ENCODE measurements at regions not wholly inside any gene's neighbourhood (a gene's known extent, or its start where the extent isn't known, plus 50 kb on each side); places are given as distances from the start of the nearest gene placed in this dataset.

- Histone ChIP-seq H3K9ac (ENCODE audit: low read length) (no peak overlapping the region), H3K4me1 (ENCODE audit: control insufficient read depth, insufficient read depth, low read length) (no peaks in the 10 kb centered on the region), H3K27ac (ENCODE audit: low read depth, low read length) (no peak overlapping the region), H3K27me3 (ENCODE audit: control insufficient read depth, insufficient read depth, low read length) (no peaks in the 10 kb centered on the region), H3K36me3 (ENCODE audit: control insufficient read depth, insufficient read depth, low read length) (no peaks in the 10 kb centered on the region), H3K4me3 (ENCODE audit: low read depth, low read length) (no peak overlapping the region), H3K9me3 (ENCODE audit: control insufficient read depth, insufficient read depth, low read depth, low read length) (no peaks in the 10 kb centered on the region)
Observed at GRCh38 chr17:72525225-72526015, 404.6 kb downstream of the SOX9 start.

GRCh38 chr17:72526769-72527168 lies 405.9 kb downstream of the SOX9 start:
- Histone ChIP-seq H3K9ac (ENCODE audit: low read length) (no peak overlapping the region), H3K27ac (ENCODE audit: low read depth, low read length) (no peak overlapping the region), H3K4me1 (ENCODE audit: control insufficient read depth, insufficient read depth, low read length) (no peaks in the 10 kb centered on the region)

GRCh38 chr17:72527789-72528188 lies 407.0 kb downstream of the SOX9 start:
- no peaks in the 10 kb centered on the region for H3K36me3 ChIP-seq (ENCODE audit: control insufficient read depth, insufficient read depth, low read length)
- H3K27me3 ChIP-seq (ENCODE audit: control insufficient read depth, insufficient read depth, low read length) = no peaks in the 10 kb centered on the region
- H3K9me3 ChIP-seq (ENCODE audit: control insufficient read depth, insufficient read depth, low read depth, low read length) = no peaks in the 10 kb centered on the region
- H3K27ac ChIP-seq (ENCODE audit: low read depth, low read length) = no peak overlapping the region
- H3K9ac ChIP-seq (ENCODE audit: low read length) = no peak overlapping the region
- no peaks in the 10 kb centered on the region for H3K4me1 ChIP-seq (ENCODE audit: control insufficient read depth, insufficient read depth, low read length)
- H3K4me3 ChIP-seq (ENCODE audit: low read depth, low read length) = no peak overlapping the region

More at GRCh38 chr17:72526769-72527168, 405.9 kb downstream of the SOX9 start:
- H3K36me3 ChIP-seq (ENCODE audit: control insufficient read depth, insufficient read depth, low read length) = no peaks in the 10 kb centered on the region
- H3K4me3 ChIP-seq (ENCODE audit: low read depth, low read length) = no peak overlapping the region
- H3K27me3 ChIP-seq (ENCODE audit: control insufficient read depth, insufficient read depth, low read length) = no peaks in the 10 kb centered on the region
- no peaks in the 10 kb centered on the region for H3K9me3 ChIP-seq (ENCODE audit: control insufficient read depth, insufficient read depth, low read depth, low read length)

GRCh38 chr17:72528683-72529082 lies 407.9 kb downstream of the SOX9 start:
- H3K9ac ChIP-seq (ENCODE audit: low read length) = no peak overlapping the region
- no peaks in the 10 kb centered on the region for H3K36me3 ChIP-seq (ENCODE audit: control insufficient read depth, insufficient read depth, low read length)
- H3K4me1 ChIP-seq (ENCODE audit: control insufficient read depth, insufficient read depth, low read length) = no peaks in the 10 kb centered on the region
- H3K4me3 ChIP-seq (ENCODE audit: low read depth, low read length) = no peak overlapping the region
- H3K27ac ChIP-seq (ENCODE audit: low read depth, low read length) = no peak overlapping the region
- no peaks in the 10 kb centered on the region for H3K27me3 ChIP-seq (ENCODE audit: control insufficient read depth, insufficient read depth, low read length)
- H3K9me3 ChIP-seq (ENCODE audit: control insufficient read depth, insufficient read depth, low read depth, low read length) = no peaks in the 10 kb centered on the region

GRCh38 chr17:72529386-72529785 lies 408.6 kb downstream of the SOX9 start:
- no peaks in the 10 kb centered on the region for H3K27me3 ChIP-seq (ENCODE audit: control insufficient read depth, insufficient read depth, low read length)
- no peak overlapping the region for H3K9ac ChIP-seq (ENCODE audit: low read length)
- no peaks in the 10 kb centered on the region for H3K4me1 ChIP-seq (ENCODE audit: control insufficient read depth, insufficient read depth, low read length)
- peaks cover 5% of the 10 kb centered on the region for H3K9me3 ChIP-seq (ENCODE audit: control insufficient read depth, insufficient read depth, low read depth, low read length)
- no peak overlapping the region for H3K4me3 ChIP-seq (ENCODE audit: low read depth, low read length)
- no peaks in the 10 kb centered on the region for H3K36me3 ChIP-seq (ENCODE audit: control insufficient read depth, insufficient read depth, low read length)
- H3K27ac ChIP-seq (ENCODE audit: low read depth, low read length) = no peak overlapping the region

- no peak overlapping the region for H3K27ac ChIP-seq (ENCODE audit: low read depth, low read length)
- H3K9ac ChIP-seq (ENCODE audit: low read length) = no peak overlapping the region
- no peaks in the 10 kb centered on the region for H3K27me3 ChIP-seq (ENCODE audit: control insufficient read depth, insufficient read depth, low read length)
- H3K4me3 ChIP-seq (ENCODE audit: low read depth, low read length) = no peak overlapping the region
- H3K4me1 ChIP-seq (ENCODE audit: control insufficient read depth, insufficient read depth, low read length) = no peaks in the 10 kb centered on the region
- no peaks in the 10 kb centered on the region for H3K36me3 ChIP-seq (ENCODE audit: control insufficient read depth, insufficient read depth, low read length)
- peaks cover 7% of the 10 kb centered on the region for H3K9me3 ChIP-seq (ENCODE audit: control insufficient read depth, insufficient read depth, low read depth, low read length)
Observed at GRCh38 chr17:72530454-72530853, 409.6 kb downstream of the SOX9 start.

GRCh38 chr17:72531729-72532128 lies 410.9 kb downstream of the SOX9 start:
- H3K27me3 ChIP-seq (ENCODE audit: control insufficient read depth, insufficient read depth, low read length) = no peaks in the 10 kb centered on the region
- no peak overlapping the region for H3K27ac ChIP-seq (ENCODE audit: low read depth, low read length)
- H3K36me3 ChIP-seq (ENCODE audit: control insufficient read depth, insufficient read depth, low read length) = no peaks in the 10 kb centered on the region
- H3K9ac ChIP-seq (ENCODE audit: low read length) = no peak overlapping the region
- H3K4me3 ChIP-seq (ENCODE audit: low read depth, low read length) = no peak overlapping the region
- peaks cover 7% of the 10 kb centered on the region for H3K9me3 ChIP-seq (ENCODE audit: control insufficient read depth, insufficient read depth, low read depth, low read length)
- H3K4me1 ChIP-seq (ENCODE audit: control insufficient read depth, insufficient read depth, low read length) = no peaks in the 10 kb centered on the region

GRCh38 chr17:72534265-72534664 lies 413.4 kb downstream of the SOX9 start:
- peaks cover 10% of the 10 kb centered on the region for H3K4me1 ChIP-seq (ENCODE audit: control insufficient read depth, insufficient read depth, low read length)
- no peak overlapping the region for H3K27ac ChIP-seq (ENCODE audit: low read depth, low read length)
- H3K9me3 ChIP-seq (ENCODE audit: control insufficient read depth, insufficient read depth, low read depth, low read length) = peaks cover 7% of the 10 kb centered on the region

GRCh38 chr17:72534776-72535175 lies 414.0 kb downstream of the SOX9 start:
- no peaks in the 10 kb centered on the region for H3K27me3 ChIP-seq (ENCODE audit: control insufficient read depth, insufficient read depth, low read length)
- peaks cover 15% of the 10 kb centered on the region for H3K4me1 ChIP-seq (ENCODE audit: control insufficient read depth, insufficient read depth, low read length)
- no peak overlapping the region for H3K9ac ChIP-seq (ENCODE audit: low read length)
- no peaks in the 10 kb centered on the region for H3K36me3 ChIP-seq (ENCODE audit: control insufficient read depth, insufficient read depth, low read length)
- H3K9me3 ChIP-seq (ENCODE audit: control insufficient read depth, insufficient read depth, low read depth, low read length) = peaks cover 7% of the 10 kb centered on the region
- no peak overlapping the region for H3K27ac ChIP-seq (ENCODE audit: low read depth, low read length)
- H3K4me3 ChIP-seq (ENCODE audit: low read depth, low read length) = no peak overlapping the region

More at GRCh38 chr17:72534265-72534664, 413.4 kb downstream of the SOX9 start:
- Histone ChIP-seq H3K4me3 (ENCODE audit: low read depth, low read length) (no peak overlapping the region), H3K9ac (ENCODE audit: low read length) (no peak overlapping the region), H3K36me3 (ENCODE audit: control insufficient read depth, insufficient read depth, low read length) (no peaks in the 10 kb centered on the region), H3K27me3 (ENCODE audit: control insufficient read depth, insufficient read depth, low read length) (no peaks in the 10 kb centered on the region)

GRCh38 chr17:72535346-72535745 lies 414.5 kb downstream of the SOX9 start:
- Histone ChIP-seq H3K9ac (ENCODE audit: low read length) (no peak overlapping the region), H3K36me3 (ENCODE audit: control insufficient read depth, insufficient read depth, low read length) (no peaks in the 10 kb centered on the region), H3K27ac (ENCODE audit: low read depth, low read length) (no peak overlapping the region), H3K4me1 (ENCODE audit: control insufficient read depth, insufficient read depth, low read length) (peaks cover 19% of the 10 kb centered on the region), H3K9me3 (ENCODE audit: control insufficient read depth, insufficient read depth, low read depth, low read length) (peaks cover 7% of the 10 kb centered on the region), H3K4me3 (ENCODE audit: low read depth, low read length) (no peak overlapping the region), H3K27me3 (ENCODE audit: control insufficient read depth, insufficient read depth, low read length) (no peaks in the 10 kb centered on the region)

- Histone ChIP-seq H3K27ac (ENCODE audit: low read depth, low read length) (no peak overlapping the region), H3K9ac (ENCODE audit: low read length) (no peak overlapping the region), H3K9me3 (ENCODE audit: control insufficient read depth, insufficient read depth, low read depth, low read length) (peaks cover 7% of the 10 kb centered on the region), H3K36me3 (ENCODE audit: control insufficient read depth, insufficient read depth, low read length) (no peaks in the 10 kb centered on the region), H3K4me3 (ENCODE audit: low read depth, low read length) (no peak overlapping the region), H3K27me3 (ENCODE audit: control insufficient read depth, insufficient read depth, low read length) (no peaks in the 10 kb centered on the region), H3K4me1 (ENCODE audit: control insufficient read depth, insufficient read depth, low read length) (peaks cover 19% of the 10 kb centered on the region)
Observed at GRCh38 chr17:72535779-72536178, 415.0 kb downstream of the SOX9 start.

Data from HUES6 (cell line).